ENCODE measurements at regions not wholly inside any gene's neighbourhood (a gene's known extent, or its start where the extent isn't known, plus 50 kb on each side); places are given as distances from the start of the nearest gene placed in this dataset.

- Histone ChIP-seq H3F3A (replicated peaks; ENCODE audit: low read depth) (no peaks in the 10 kb centered on the region), H3K4me2 (no peak overlapping the region), H3K4me1 (ENCODE audit: insufficient read depth) (no peaks in the 10 kb centered on the region), H3K27ac (ENCODE audit: low read depth) (no peak overlapping the region), H3K27me3 (ENCODE audit: insufficient read depth) (no peaks in the 10 kb centered on the region), H3K9me2 (ENCODE audit: insufficient read depth) (no peaks in the 10 kb centered on the region), H2AFZ (peak overlapping the region; percentile 59; the same call in 1 of the 2 replicates), H3K36me3 (ENCODE audit: insufficient read depth) (no peaks in the 10 kb centered on the region), H3K79me2 (replicated peaks; ENCODE audit: insufficient read depth) (no peaks in the 10 kb centered on the region), H3K4me3 (no peak overlapping the region), H4K20me1 (replicated peaks; ENCODE audit: insufficient read depth) (no peaks in the 10 kb centered on the region)
- Mint-ChIP-seq H3K9me3 (no peaks in the 10 kb centered on the region), H3K36me3 (ENCODE audit: low read depth) (no peaks in the 10 kb centered on the region), H3K4me3 (no peak overlapping the region), H3K4me1 (peaks cover 11% of the 10 kb centered on the region), H3K27me3 (ENCODE audit: insufficient read depth, low read depth, poor library complexity) (no peaks in the 10 kb centered on the region), H3K27ac (no peak overlapping the region)
- ATAC-seq = no peak
- TF ChIP-seq ZNF331 (CRISPR knock-in tag; IDR thresholded peaks at IDR 0.05; ENCODE audit: low read depth) (no peak), EZH2 (IDR thresholded peaks at IDR 0.05; ENCODE audit: low read depth, unreplicated experiment) (no peak), CTCF (conservative IDR thresholded peaks at IDR 0.05; ENCODE audit: low read depth in 2 of 2) (no peak), NANOG (IDR thresholded peaks at IDR 0.05; ENCODE audit: borderline replicate concordance) (no peak), JUNB (IDR thresholded peaks at IDR 0.05; ENCODE audit: unreplicated experiment) (no peak), ZNF114 (CRISPR knock-in tag; IDR thresholded peaks at IDR 0.05) (no peak), ETS1 (IDR thresholded peaks at IDR 0.05) (no peak), CREB1 (CRISPR knock-in tag; IDR thresholded peaks at IDR 0.05; ENCODE audit: low read depth) (no peak), POLR2AphosphoS5 (IDR thresholded peaks at IDR 0.05; ENCODE audit: low read depth) (no peak), REST (IDR thresholded peaks at IDR 0.05; ENCODE audit: unreplicated experiment) (no peak), ZNF462 (CRISPR knock-in tag; IDR thresholded peaks at IDR 0.05) (no peak), STAT1 (IDR thresholded peaks at IDR 0.05; ENCODE audit: unreplicated experiment) (no peak), EZH2phosphoT487 (IDR thresholded peaks at IDR 0.05; ENCODE audit: unreplicated experiment) (no peak)
- no peak for DNase-seq (ENCODE audit: low spot score)
Measured at GRCh38 chr13:109875746-109876145, 89.4 kb upstream of the IRS2 start.
